AG04450 (cell line): ENCODE measurements at regions not wholly inside any gene's neighbourhood (a gene's known extent, or its start where the extent isn't known, plus 50 kb on each side); places are given as distances from the start of the nearest gene placed in this dataset.

ENCODE experiments used
- CTCF ChIA-PET: fragments of 300-600, 350-600 bp; formaldehyde crosslinking; extraction: SDS; loops from one replicate; lab custom pipeline; 2022; ENCODE audit warnings: antibody characterized with exemption, inconsistent platforms; lab: Charles Lee
- POLR2A ChIA-PET: fragments of 350-600 bp; formaldehyde crosslinking; extraction: SDS; loops from one replicate; lab custom pipeline; 2021; ENCODE audit warnings: antibody characterized with exemption, inconsistent platforms; lab: Yijun Ruan, JAX
- DNase-seq: peaks from one replicate; pipeline ENCODE4 v3.0.0-alpha.2; 2011; ENCODE audit warnings: low read depth, low spot score
- H3K27ac ChIP-seq: one replicate; pipeline ENCODE4 v1.5.1; 2012; ENCODE audit warnings: low read depth, low read length, control low read depth
- H3K27me3 ChIP-seq: one replicate; pipeline ENCODE4 v1.6.0; 2012; ENCODE audit warnings: low read length; ENCODE audit not compliant: control insufficient read depth, insufficient read depth
- H3K4me3 ChIP-seq: 2 replicates; pipeline ENCODE4 v1.5.1; 2011; ENCODE audit warnings: mild to moderate bottlenecking, low read depth, low read length, control low read depth
- H3K9me3 ChIP-seq: 2 replicates; pipeline ENCODE4 v1.5.1; 2012; ENCODE audit warnings: low read length; ENCODE audit not compliant: control insufficient read depth, insufficient read depth
- CTCF ChIP-seq: IDR thresholded peaks from 2 replicates; pipeline ENCODE4 v1.5.1; 2011; ENCODE audit warnings: low read depth, low read length, control low read depth, inconsistent platforms

- ChIA-PET CTCF (no interaction called here), POLR2A (interaction anchor here (1.4 kb wide), 1 partner anchor 13 kb away, joined by 3 read pairs; no protein-coding TSS in a partner anchor)
- no peak for TF ChIP-seq CTCF
These were observed 80.2 kb upstream of the CALM2 start for GRCh38 chr2:47256416-47257087.

GRCh38 chr2:47255794-47256193, 79.5 kb upstream of the CALM2 start:
- CTCF ChIA-PET, result no interaction called here
- POLR2A ChIA-PET, result interaction anchor here (1.4 kb wide), 1 partner anchor 14 kb away, joined by 3 read pairs; no protein-coding TSS in a partner anchor
- Histone ChIP-seq H3K9me3 (no peaks in the 10 kb centered on the region), H3K4me3 (no peak overlapping the region), H3K27ac (no peak overlapping the region), H3K27me3 (no peaks in the 10 kb centered on the region)
- no peak for TF ChIP-seq CTCF
- DNase-seq, result no peak

More at GRCh38 chr2:47256416-47257087, 80.2 kb upstream of the CALM2 start:
- no peak for DNase-seq
- Histone ChIP-seq H3K4me3 (no peak overlapping the region), H3K9me3 (no peaks in the 10 kb centered on the region), H3K27ac (no peak overlapping the region), H3K27me3 (no peaks in the 10 kb centered on the region)

DNA sequence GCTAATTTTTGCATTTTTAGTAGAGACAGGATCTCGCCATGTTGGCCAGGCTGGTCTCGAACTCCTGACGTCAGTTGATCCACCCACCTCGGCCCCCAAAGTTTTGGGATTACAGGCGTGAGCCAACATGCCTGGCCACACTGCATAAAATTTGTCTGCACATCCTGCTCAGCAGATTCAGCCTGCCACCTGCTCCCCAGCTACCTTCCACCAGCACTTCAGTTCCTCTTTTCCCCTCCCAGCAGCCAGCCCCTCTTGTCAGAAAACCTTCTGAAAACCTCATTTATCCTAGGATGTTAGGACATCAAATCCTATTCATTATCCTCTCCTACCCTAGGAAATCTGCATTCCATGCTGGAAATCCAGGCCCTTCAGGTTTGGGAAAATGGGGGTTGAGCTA, 78.2 kb upstream of the CALM2 start:
- POLR2A ChIA-PET, result interaction anchor here (1.1 kb wide), 1 partner anchor 11 kb away, joined by 3 read pairs; no protein-coding TSS in a partner anchor
- CTCF ChIA-PET, result no interaction called here

DNA sequence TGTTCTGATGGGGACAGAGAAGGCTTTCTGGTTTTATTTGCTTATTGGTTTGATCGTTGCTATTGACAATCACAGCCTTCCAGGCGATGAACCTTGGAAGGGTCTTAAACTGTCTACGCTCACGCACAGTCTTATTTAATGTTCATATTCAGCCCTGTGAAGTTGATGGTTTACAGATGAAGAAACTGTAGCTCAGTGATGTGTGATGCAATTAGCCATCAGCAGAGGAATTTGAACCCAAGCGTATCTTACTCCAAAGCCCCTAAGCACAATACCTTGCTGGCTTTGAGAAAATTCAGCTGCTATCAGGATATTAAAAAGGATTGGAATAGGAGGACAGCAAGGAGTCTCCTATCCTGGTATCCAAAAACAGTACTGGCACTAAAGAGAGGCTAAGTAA, 77.1 kb upstream of the CALM2 start:
- no peaks in the 10 kb centered on the region for H3K9me3 ChIP-seq
- ChIA-PET CTCF (no interaction called here), POLR2A (no interaction called here)
- no peak for TF ChIP-seq CTCF
- no peak overlapping the region for H3K27ac ChIP-seq
- no peak for DNase-seq
- H3K4me3 ChIP-seq, result no peak overlapping the region
- H3K27me3 ChIP-seq, result no peaks in the 10 kb centered on the region

More for the DNA sequence above, 78.2 kb upstream of the CALM2 start:
- Histone ChIP-seq H3K27ac (no peak overlapping the region), H3K9me3 (no peaks in the 10 kb centered on the region), H3K27me3 (no peaks in the 10 kb centered on the region), H3K4me3 (no peak overlapping the region)
- DNase-seq, result no peak
- TF ChIP-seq CTCF, result no peak

- ChIA-PET CTCF (no interaction called here), POLR2A (no interaction called here)
- Histone ChIP-seq H3K4me3 (no peak overlapping the region), H3K9me3 (no peaks in the 10 kb centered on the region), H3K27me3 (peaks cover 3% of the 10 kb centered on the region), H3K27ac (no peak overlapping the region)
- TF ChIP-seq CTCF, result no peak
- no peak for DNase-seq
These were observed 75.0 kb upstream of the CALM2 start for GRCh38 chr2:47251404-47251675.
